HG03342 (cell line): ENCODE measurements at regions not wholly inside any gene's neighbourhood (a gene's known extent, or its start where the extent isn't known, plus 50 kb on each side); places are given as distances from the start of the nearest gene placed in this dataset.

ENCODE experiments used
- ATAC-seq: cut with Tn5 transposase; IDR thresholded peaks from one replicate; pipeline ENCODE4 v1.9.1; 2021; ENCODE audit warnings: mild to moderate bottlenecking, moderate library complexity; ENCODE audit not compliant: unreplicated experiment

DNA sequence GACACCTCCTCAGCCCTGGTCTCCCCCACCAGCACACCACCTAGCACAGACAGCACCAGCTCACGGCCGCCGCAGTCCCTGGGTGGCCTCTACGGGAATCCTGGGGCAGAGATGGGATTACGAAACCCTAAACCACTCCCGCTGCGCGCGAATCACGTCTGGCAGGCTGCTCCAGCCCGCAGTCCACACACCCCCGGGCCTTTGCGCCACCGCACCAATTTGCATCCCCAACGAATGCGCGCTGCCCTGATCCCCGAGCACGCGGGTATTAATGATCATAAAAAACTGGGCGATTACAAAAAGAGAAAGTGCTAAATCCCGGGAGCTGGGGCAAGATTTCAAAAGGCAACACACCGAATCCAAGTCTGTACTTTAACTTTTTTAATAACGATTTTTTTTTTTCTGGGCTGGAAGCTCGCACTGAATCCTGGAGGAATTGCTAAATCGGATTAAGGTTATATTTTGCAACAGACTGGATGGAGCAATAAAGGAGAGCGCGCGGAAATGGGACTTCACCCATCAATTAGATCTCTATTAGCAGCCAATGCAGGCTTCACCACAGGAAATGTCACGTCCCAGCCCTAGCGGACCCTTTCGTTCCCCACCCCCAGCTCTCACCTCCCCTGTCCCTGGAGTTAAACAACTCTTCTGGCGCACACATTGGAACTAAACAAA lies 69.8 kb upstream of the TMEM33 start:
- no peak for ATAC-seq

- no peak for ATAC-seq
These were observed 76.1 kb upstream of the TMEM33 start for GRCh38 chr4:41859087-41859486.

GRCh38 chr4:41857226-41857641 lies 78.0 kb upstream of the TMEM33 start:
- no peak for ATAC-seq

- no peak for ATAC-seq
These were observed 78.4 kb upstream of the TMEM33 start for GRCh38 chr4:41856797-41857196.

GRCh38 chr4:41853973-41854372 lies 81.3 kb upstream of the TMEM33 start:
- ATAC-seq: no peak

DNA sequence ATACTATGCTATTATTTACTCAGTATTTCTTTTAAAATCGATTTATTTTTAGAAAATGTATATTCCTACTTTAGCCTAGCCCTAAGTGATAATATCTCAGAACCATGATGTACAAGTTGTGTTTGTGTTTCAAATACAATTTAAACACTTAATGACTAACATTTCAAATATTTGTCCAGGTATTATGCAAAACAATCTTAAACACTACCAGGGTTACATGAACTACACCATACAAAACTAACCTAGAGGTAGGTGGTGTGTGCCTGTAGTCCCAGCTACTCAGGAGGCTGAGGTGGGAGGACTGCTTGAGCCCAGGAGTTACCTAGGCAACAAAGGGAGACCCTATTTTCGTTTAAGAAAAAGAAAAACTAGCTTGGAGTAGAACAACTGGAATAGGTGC lies 83.0 kb upstream of the TMEM33 start:
- ATAC-seq: no peak

- ATAC-seq: no peak
These were observed 83.6 kb upstream of the TMEM33 start for GRCh38 chr4:41851621-41852020.

DNA sequence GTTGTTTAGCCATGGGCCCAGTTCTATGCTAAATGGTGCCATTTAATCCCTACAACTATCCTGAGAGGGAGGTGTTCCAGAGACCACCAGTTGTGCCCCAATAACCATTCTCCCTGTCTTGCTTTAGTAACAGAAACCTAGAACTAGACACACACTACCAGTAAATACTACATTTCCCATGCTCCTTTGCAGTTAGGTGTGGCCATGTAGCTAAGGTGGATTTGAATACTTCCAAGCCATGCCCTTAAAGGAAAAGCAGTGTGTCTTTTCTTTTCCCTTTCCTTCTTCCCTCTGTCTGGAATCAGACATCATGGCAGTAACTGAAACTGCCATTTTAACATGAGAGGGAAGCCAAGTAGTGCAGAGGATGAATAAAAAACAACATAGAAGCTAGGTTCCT lies 90.9 kb upstream of the TMEM33 start:
- ATAC-seq: no peak

- ATAC-seq: peak; percentile 77
These were observed 91.7 kb upstream of the PHOX2B start for GRCh38 chr4:41839916-41840854.

- ATAC-seq: no peak
These were observed 90.1 kb upstream of the PHOX2B start for GRCh38 chr4:41838590-41838989.

- ATAC-seq: no peak
These were observed 86.9 kb upstream of the PHOX2B start for GRCh38 chr4:41835321-41835995.

GRCh38 chr4:41832961-41833360 lies 84.4 kb upstream of the PHOX2B start:
- no peak for ATAC-seq

DNA sequence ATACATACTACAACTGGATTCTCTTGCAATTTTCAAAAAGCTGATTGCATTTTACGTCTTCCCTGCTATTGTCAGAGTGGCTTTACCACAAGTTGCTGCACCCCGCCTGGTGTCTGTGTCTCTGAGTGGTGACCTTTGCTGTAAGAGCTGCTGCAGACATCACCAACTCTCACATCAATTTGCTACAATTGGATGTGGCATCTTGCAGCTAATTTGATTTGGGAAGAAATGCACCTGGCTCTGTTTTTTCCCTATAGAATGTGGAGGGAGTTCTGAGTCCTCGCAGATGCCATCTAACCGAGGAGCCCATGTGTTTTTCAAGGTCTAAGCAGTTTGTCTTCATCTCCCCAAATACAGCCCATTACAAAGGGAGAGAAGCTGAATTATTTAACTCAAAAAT lies 73.8 kb upstream of the PHOX2B start:
- ATAC-seq: no peak

DNA sequence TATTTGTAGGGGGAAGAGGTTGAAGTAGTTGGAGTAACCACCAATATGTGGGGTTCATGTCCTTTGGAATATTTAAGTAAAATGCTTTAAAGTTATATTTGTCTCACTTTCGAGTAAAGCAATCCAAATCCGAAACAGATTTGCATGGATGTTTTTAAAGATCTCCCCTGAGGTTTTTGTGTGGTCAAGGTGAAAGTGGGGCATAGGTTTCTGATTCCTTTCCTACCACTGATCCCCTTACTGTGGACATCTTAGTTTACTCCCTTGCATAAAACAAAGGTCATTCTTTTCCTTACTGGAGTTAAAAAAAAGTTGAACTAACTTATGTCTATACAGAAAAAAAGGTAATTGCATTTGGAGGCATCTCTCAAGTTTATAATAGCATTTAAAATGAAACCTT lies 71.9 kb upstream of the PHOX2B start:
- ATAC-seq: peak; percentile 57

GRCh38 chr4:41819621-41820020 lies 71.1 kb upstream of the PHOX2B start:
- ATAC-seq: no peak

GRCh38 chr4:41815473-41815872 lies 66.9 kb upstream of the PHOX2B start:
- ATAC-seq: no peak

GRCh38 chr4:41814565-41814964 lies 66.0 kb upstream of the PHOX2B start:
- no peak for ATAC-seq

- ATAC-seq: no peak
These were observed 58.3 kb upstream of the PHOX2B start for GRCh38 chr4:41806807-41807206.

- no peak for ATAC-seq
These were observed 54.1 kb upstream of the PHOX2B start for GRCh38 chr4:41802590-41802989.

GRCh38 chr4:41799126-41799525 lies 50.6 kb upstream of the PHOX2B start:
- ATAC-seq: no peak
